ENCODE measurements at regions not wholly inside any gene's neighbourhood (a gene's known extent, or its start where the extent isn't known, plus 50 kb on each side); places are given as distances from the start of the nearest gene placed in this dataset.

DNA sequence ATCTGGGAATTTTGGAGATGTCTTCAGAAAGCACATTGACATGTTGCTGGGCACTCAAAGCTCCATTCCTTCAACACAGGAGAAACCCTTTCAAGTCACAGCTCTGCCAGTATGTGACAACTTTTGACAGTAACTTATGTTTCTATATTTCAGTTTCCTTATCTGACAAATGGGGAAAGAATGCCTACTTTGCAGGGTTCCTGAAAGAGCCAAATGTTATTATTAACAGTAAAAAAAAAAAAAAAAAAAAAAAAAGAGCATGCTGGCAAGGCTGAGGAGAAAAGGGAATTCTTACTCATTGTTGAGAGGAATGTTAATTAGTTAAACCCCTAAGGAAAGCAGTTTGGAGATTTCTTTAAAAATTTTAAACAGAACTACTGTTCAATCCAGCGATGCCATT lies 272.5 kb upstream of the TGFBR2 start:
- no peak overlapping the region for H3K27ac Mint-ChIP-seq
- H3K36me3 Mint-ChIP-seq, result peaks cover 5% of the 10 kb centered on the region; the same call in 1 of the 2 replicates
- no peaks in the 10 kb centered on the region for H3K27me3 Mint-ChIP-seq (ENCODE audit: low read depth)
- DNase-seq (ENCODE audit: low spot score), result no peak
- POLR2A ChIA-PET, result interaction anchor here (0.7 kb wide), 1 partner anchor 277 kb away, joined by 4 read pairs; no protein-coding TSS in a partner anchor
- peaks cover 11% of the 10 kb centered on the region for H3K4me1 Mint-ChIP-seq
- no peak for TF ChIP-seq ZNF138 (CRISPR knock-in tag; conservative IDR thresholded peaks at IDR 0.05)
- no peak for TF ChIP-seq ELF4 (CRISPR knock-in tag; IDR thresholded peaks at IDR 0.05; ENCODE audit: low read depth)
- TF ChIP-seq, protein P1, sequence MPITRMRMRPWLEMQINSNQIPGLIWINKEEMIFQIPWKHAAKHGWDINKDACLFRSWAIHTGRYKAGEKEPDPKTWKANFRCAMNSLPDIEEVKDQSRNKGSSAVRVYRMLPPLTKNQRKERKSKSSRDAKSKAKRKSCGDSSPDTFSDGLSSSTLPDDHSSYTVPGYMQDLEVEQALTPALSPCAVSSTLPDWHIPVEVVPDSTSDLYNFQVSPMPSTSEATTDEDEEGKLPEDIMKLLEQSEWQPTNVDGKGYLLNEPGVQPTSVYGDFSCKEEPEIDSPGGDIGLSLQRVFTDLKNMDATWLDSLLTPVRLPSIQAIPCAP (CRISPR knock-in tag; IDR thresholded peaks at IDR 0.05), result no peak
- TF ChIP-seq, protein P2, sequence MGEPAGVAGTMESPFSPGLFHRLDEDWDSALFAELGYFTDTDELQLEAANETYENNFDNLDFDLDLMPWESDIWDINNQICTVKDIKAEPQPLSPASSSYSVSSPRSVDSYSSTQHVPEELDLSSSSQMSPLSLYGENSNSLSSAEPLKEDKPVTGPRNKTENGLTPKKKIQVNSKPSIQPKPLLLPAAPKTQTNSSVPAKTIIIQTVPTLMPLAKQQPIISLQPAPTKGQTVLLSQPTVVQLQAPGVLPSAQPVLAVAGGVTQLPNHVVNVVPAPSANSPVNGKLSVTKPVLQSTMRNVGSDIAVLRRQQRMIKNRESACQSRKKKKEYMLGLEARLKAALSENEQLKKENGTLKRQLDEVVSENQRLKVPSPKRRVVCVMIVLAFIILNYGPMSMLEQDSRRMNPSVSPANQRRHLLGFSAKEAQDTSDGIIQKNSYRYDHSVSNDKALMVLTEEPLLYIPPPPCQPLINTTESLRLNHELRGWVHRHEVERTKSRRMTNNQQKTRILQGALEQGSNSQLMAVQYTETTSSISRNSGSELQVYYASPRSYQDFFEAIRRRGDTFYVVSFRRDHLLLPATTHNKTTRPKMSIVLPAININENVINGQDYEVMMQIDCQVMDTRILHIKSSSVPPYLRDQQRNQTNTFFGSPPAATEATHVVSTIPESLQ (CRISPR knock-in tag; IDR thresholded peaks at IDR 0.05), result no peak
- TF ChIP-seq, protein P3, sequence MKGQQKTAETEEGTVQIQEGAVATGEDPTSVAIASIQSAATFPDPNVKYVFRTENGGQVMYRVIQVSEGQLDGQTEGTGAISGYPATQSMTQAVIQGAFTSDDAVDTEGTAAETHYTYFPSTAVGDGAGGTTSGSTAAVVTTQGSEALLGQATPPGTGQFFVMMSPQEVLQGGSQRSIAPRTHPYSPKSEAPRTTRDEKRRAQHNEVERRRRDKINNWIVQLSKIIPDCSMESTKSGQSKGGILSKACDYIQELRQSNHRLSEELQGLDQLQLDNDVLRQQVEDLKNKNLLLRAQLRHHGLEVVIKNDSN (CRISPR knock-in tag; IDR thresholded peaks at IDR 0.05), result no peak
- TF ChIP-seq RORB (CRISPR knock-in tag; IDR thresholded peaks at IDR 0.05), result no peak
- no peak for TF ChIP-seq SP1 (CRISPR knock-in tag; conservative IDR thresholded peaks at IDR 0.05)
- no peak for TF ChIP-seq KAT7 (CRISPR knock-in tag; IDR thresholded peaks at IDR 0.05; ENCODE audit: borderline replicate concordance)
- TF ChIP-seq CREM (CRISPR knock-in tag; IDR thresholded peaks at IDR 0.05), result no peak
- no peak for TF ChIP-seq PRRX2 (CRISPR knock-in tag; IDR thresholded peaks at IDR 0.05)
- ATAC-seq, result no peak
- peaks cover 11% of the 10 kb centered on the region for H3K9me3 Mint-ChIP-seq
- CTCF ChIA-PET, result no interaction called here
- H3K4me3 Mint-ChIP-seq, result no peak overlapping the region

DNA sequence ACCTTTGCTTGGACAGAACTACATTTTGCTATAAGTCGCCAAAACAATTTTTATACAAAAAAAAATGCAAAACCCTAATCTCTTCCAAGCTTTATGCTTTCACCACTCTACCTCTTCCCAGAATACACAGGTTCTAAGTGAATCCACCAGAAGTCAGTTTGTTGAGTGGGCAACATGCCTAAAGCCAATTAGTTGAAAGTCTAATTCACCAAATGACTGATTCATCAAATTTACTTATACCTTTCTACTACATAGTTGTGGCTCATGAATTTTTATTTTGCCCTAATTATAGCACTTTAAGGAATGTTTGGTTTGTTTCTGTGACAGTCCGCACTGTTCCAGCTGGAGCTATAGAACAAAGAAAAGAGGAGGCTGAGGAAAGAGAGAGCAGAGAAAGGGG lies 265.9 kb upstream of the TGFBR2 start:
- Mint-ChIP-seq H3K36me3 (peaks cover 5% of the 10 kb centered on the region; the same call in 1 of the 2 replicates), H3K4me1 (peaks cover 4% of the 10 kb centered on the region), H3K9me3 (peaks cover 11% of the 10 kb centered on the region), H3K4me3 (no peak overlapping the region), H3K27me3 (ENCODE audit: low read depth) (no peaks in the 10 kb centered on the region), H3K27ac (no peak overlapping the region)
- DNase-seq (ENCODE audit: low spot score) (no peak), ATAC-seq (no peak)
- POLR2A ChIA-PET, result no interaction called here
- CTCF ChIA-PET, result no interaction called here
- no peak for TF ChIP-seq ZNF219 (CRISPR knock-in tag; IDR thresholded peaks at IDR 0.05; ENCODE audit: borderline replicate concordance)
- no peak for TF ChIP-seq TCF7 (CRISPR knock-in tag; IDR thresholded peaks at IDR 0.05; ENCODE audit: low read depth)

DNA sequence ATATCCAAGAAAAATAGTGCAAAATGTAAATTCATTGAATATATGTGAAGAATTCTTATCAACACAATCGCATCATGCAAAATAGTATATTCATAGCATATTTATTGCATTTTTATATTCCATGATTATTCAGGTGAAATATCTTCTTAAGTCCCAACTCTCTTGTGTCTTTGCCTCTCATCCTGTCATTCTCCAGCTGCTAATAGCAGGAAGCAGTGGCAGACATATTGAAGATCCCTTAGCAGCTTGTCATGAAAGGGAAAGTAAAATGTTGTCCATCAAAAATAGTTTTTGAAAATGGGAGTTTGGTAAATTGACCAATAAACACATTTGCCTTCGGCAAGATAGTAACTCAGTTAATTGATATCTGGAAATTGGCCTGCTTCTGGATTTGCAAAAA lies 265.3 kb upstream of the TGFBR2 start:
- DNase-seq (ENCODE audit: low spot score), result no peak
- H3K27me3 Mint-ChIP-seq (ENCODE audit: low read depth), result no peaks in the 10 kb centered on the region
- TF ChIP-seq GABPB1 (CRISPR knock-in tag; IDR thresholded peaks at IDR 0.05), result no peak
- TF ChIP-seq, protein P4, sequence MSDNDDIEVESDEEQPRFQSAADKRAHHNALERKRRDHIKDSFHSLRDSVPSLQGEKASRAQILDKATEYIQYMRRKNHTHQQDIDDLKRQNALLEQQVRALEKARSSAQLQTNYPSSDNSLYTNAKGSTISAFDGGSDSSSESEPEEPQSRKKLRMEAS (CRISPR knock-in tag; IDR thresholded peaks at IDR 0.05), result no peak
- no peak for TF ChIP-seq ZNF317 (CRISPR knock-in tag; IDR thresholded peaks at IDR 0.05; ENCODE audit: borderline replicate concordance, low read depth)
- no peak for TF ChIP-seq NR3C1 (CRISPR knock-in tag; conservative IDR thresholded peaks at IDR 0.05; ENCODE audit: low read depth)
- ChIA-PET CTCF (no interaction called here), POLR2A (no interaction called here)
- peaks cover 5% of the 10 kb centered on the region; the same call in 1 of the 2 replicates for H3K36me3 Mint-ChIP-seq
- H3K4me1 Mint-ChIP-seq, result peaks cover 7% of the 10 kb centered on the region
- no peak overlapping the region for H3K27ac Mint-ChIP-seq
- no peak for ATAC-seq
- peaks cover 11% of the 10 kb centered on the region for H3K9me3 Mint-ChIP-seq
- H3K4me3 Mint-ChIP-seq, result no peak overlapping the region

DNA sequence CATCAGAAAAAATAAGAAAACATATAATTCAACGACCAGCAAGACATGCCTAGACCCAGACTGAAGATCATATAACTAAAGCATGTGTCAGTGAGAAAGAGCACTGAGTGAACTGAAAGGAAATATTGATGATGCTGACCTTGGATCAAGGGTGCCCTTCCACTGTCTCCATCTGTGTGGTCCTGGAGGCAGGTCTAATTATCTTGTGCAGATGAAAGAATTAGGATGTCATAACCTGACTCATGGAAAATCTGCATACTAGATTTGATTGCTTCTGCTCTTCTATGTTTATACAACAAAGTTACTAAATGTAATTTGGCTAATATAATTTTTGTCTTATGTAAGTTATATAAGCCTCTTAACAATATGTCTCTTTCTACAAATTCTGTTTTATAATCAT lies 264.6 kb upstream of the TGFBR2 start:
- H3K27ac Mint-ChIP-seq, result no peak overlapping the region
- DNase-seq (ENCODE audit: low spot score), result no peak
- peaks cover 11% of the 10 kb centered on the region for H3K9me3 Mint-ChIP-seq
- H3K4me1 Mint-ChIP-seq, result peaks cover 13% of the 10 kb centered on the region
- H3K27me3 Mint-ChIP-seq (ENCODE audit: low read depth), result no peaks in the 10 kb centered on the region
- POLR2A ChIA-PET, result no interaction called here
- CTCF ChIA-PET, result no interaction called here
- H3K36me3 Mint-ChIP-seq, result peaks cover 5% of the 10 kb centered on the region; the same call in 1 of the 2 replicates
- ATAC-seq, result no peak
- no peak overlapping the region for H3K4me3 Mint-ChIP-seq
- TF ChIP-seq MXD4 (CRISPR knock-in tag; IDR thresholded peaks at IDR 0.05; ENCODE audit: borderline replicate concordance), result no peak
- TF ChIP-seq, protein P5, sequence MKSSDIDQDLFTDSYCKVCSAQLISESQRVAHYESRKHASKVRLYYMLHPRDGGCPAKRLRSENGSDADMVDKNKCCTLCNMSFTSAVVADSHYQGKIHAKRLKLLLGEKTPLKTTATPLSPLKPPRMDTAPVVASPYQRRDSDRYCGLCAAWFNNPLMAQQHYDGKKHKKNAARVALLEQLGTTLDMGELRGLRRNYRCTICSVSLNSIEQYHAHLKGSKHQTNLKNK (CRISPR knock-in tag; IDR thresholded peaks at IDR 0.05), result no peak
- no peak for TF ChIP-seq ZNF219 (CRISPR knock-in tag; IDR thresholded peaks at IDR 0.05; ENCODE audit: borderline replicate concordance)
- TF ChIP-seq FOXK1 (CRISPR knock-in tag; IDR thresholded peaks at IDR 0.05), result no peak
- TF ChIP-seq, protein P6, sequence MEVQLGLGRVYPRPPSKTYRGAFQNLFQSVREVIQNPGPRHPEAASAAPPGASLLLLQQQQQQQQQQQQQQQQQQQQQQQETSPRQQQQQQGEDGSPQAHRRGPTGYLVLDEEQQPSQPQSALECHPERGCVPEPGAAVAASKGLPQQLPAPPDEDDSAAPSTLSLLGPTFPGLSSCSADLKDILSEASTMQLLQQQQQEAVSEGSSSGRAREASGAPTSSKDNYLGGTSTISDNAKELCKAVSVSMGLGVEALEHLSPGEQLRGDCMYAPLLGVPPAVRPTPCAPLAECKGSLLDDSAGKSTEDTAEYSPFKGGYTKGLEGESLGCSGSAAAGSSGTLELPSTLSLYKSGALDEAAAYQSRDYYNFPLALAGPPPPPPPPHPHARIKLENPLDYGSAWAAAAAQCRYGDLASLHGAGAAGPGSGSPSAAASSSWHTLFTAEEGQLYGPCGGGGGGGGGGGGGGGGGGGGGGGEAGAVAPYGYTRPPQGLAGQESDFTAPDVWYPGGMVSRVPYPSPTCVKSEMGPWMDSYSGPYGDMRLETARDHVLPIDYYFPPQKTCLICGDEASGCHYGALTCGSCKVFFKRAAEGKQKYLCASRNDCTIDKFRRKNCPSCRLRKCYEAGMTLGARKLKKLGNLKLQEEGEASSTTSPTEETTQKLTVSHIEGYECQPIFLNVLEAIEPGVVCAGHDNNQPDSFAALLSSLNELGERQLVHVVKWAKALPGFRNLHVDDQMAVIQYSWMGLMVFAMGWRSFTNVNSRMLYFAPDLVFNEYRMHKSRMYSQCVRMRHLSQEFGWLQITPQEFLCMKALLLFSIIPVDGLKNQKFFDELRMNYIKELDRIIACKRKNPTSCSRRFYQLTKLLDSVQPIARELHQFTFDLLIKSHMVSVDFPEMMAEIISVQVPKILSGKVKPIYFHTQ (CRISPR knock-in tag; IDR thresholded peaks at IDR 0.05), result no peak
- TF ChIP-seq, protein P7, sequence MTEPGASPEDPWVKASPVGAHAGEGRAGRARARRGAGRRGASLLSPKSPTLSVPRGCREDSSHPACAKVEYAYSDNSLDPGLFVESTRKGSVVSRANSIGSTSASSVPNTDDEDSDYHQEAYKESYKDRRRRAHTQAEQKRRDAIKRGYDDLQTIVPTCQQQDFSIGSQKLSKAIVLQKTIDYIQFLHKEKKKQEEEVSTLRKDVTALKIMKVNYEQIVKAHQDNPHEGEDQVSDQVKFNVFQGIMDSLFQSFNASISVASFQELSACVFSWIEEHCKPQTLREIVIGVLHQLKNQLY (CRISPR knock-in tag; IDR thresholded peaks at IDR 0.05), result no peak
- no peak for TF ChIP-seq CREB1 (CRISPR knock-in tag; IDR thresholded peaks at IDR 0.05)
- no peak for TF ChIP-seq NR3C1 (CRISPR knock-in tag; conservative IDR thresholded peaks at IDR 0.05; ENCODE audit: low read depth)
- no peak for TF ChIP-seq NFE2L1 (CRISPR knock-in tag; IDR thresholded peaks at IDR 0.05)
